Caco-2 (cell line): ENCODE measurements at regions not wholly inside any gene's neighbourhood (a gene's known extent, or its start where the extent isn't known, plus 50 kb on each side); places are given as distances from the start of the nearest gene placed in this dataset.

Source experiments
- BruUV-seq: library from RNA; stranded (reverse); fragments of 400-500 nt; replicated peaks from 2 replicates; lab custom pipeline; 2021; lab: Mats Ljungman, UMichigan
- CTCF ChIA-PET: fragments of 300-600 bp; sonication (Branson Sonifier 250); formaldehyde crosslinking; loops from one replicate; lab custom pipeline; 2022; ENCODE audit warnings: antibody characterized with exemption; lab: Charles Lee
- POLR2A ChIA-PET: fragments of 300-600 bp; sonication (Branson Sonifier 250); formaldehyde crosslinking; loops from one replicate; lab custom pipeline; 2022; ENCODE audit warnings: antibody characterized with exemption; lab: Charles Lee
- DNase-seq, 2 experiments: peaks; one replicate each; pipeline versions ENCODE4 v3.0.0 to v3.0.0-alpha.2; 2020 to 2022
- H3K27me3 ChIP-seq: replicated peaks from 2 replicates; pipeline ENCODE4 v1.6.0; 2011; ENCODE audit warnings: low read length; ENCODE audit not compliant: control insufficient read depth, insufficient read depth
- H3K36me3 ChIP-seq: 2 replicates; pipeline ENCODE4 v1.5.1; 2011; ENCODE audit warnings: low read length; ENCODE audit not compliant: control insufficient read depth, insufficient read depth
- H3K4me1 ChIP-seq: fragments of 250-450 bp; sonication (Bioruptor Pico); 2 replicates; pipeline ENCODE4 v1.5.1; 2020; ENCODE audit warnings: mild to moderate bottlenecking
- H3K4me3 ChIP-seq: 2 replicates; pipeline ENCODE4 v1.5.1; 2011; ENCODE audit warnings: low read depth, mild to moderate bottlenecking, control low read depth, low read length
- H3K9me3 ChIP-seq: fragments of 250-450 bp; sonication (Bioruptor Pico); 2 replicates; pipeline ENCODE4 v1.5.1; 2020; ENCODE audit warnings: mild to moderate bottlenecking, moderate library complexity
- H3K27ac Mint-ChIP-seq: one replicate; pipeline ENCODE4 v1.8.0; 2022; ENCODE audit warnings: mixed read lengths; ENCODE audit not compliant: unreplicated experiment
- H3K27me3 Mint-ChIP-seq: one replicate; pipeline ENCODE4 v1.8.0; 2022; ENCODE audit warnings: mixed read lengths; ENCODE audit not compliant: insufficient read depth, unreplicated experiment
- H3K36me3 Mint-ChIP-seq: one replicate; pipeline ENCODE4 v1.8.0; 2022; ENCODE audit warnings: mild to moderate bottlenecking, mixed read lengths; ENCODE audit not compliant: insufficient read depth, unreplicated experiment
- H3K4me1 Mint-ChIP-seq: one replicate; pipeline ENCODE4 v1.8.0; 2022; ENCODE audit warnings: low read depth, mixed read lengths; ENCODE audit not compliant: unreplicated experiment
- H3K4me3 Mint-ChIP-seq: one replicate; pipeline ENCODE4 v1.8.0; 2022; ENCODE audit warnings: mild to moderate bottlenecking, moderate library complexity, mixed read lengths; ENCODE audit not compliant: unreplicated experiment
- H3K9me3 Mint-ChIP-seq: one replicate; pipeline ENCODE4 v1.8.0; 2022; ENCODE audit warnings: mixed read lengths; ENCODE audit not compliant: unreplicated experiment
- CTCF ChIP-seq, 2 experiments: fragments of 200-600 bp in 1 of 2; IDR thresholded peaks; 1 replicate in 1 of 2; 2 replicates in 1 of 2; pipeline versions ENCODE4 v1.5.1 to v1.8.0; 2011 to 2022; ENCODE audit warnings: antibody characterized with exemption in 1 of 2, control low read depth in 1 of 2, inconsistent platforms in 1 of 2, low read depth in 1 of 2, low read length in 1 of 2, mild to moderate bottlenecking in 1 of 2, moderate library complexity in 1 of 2; ENCODE audit not compliant: insufficient read depth in 1 of 2, severe bottlenecking in 1 of 2, unreplicated experiment in 1 of 2
- intact Hi-C: fragments of 100-400 bp; cut with micrococcal nuclease; formaldehyde crosslinking; loops from one replicate; pipeline ENCODE4 v1.10.0; 2022; ENCODE audit not compliant: unreplicated experiment

GRCh38 chrX:27883468-27884092 lies 75.8 kb downstream of the MAGEB10 start:
- no peak for TF ChIP-seq CTCF (IDR thresholded peaks at IDR 0.05; ENCODE audit: insufficient read depth in 1 of 2, low read depth in 1 of 2, low read length in 1 of 2, severe bottlenecking in 1 of 2, unreplicated experiment in 1 of 2)
- H3K4me3 Mint-ChIP-seq = no peak overlapping the region
- H3K27ac Mint-ChIP-seq = no peak overlapping the region
- Histone ChIP-seq H3K4me1 (no peaks in the 10 kb centered on the region), H3K4me3 (no peak overlapping the region), H3K27me3 (no peaks in the 10 kb centered on the region), H3K36me3 (no peaks in the 10 kb centered on the region), H3K9me3 (no peaks in the 10 kb centered on the region)
- peaks cover 8% of the 10 kb centered on the region for H3K9me3 Mint-ChIP-seq
- no peak for DNase-seq
- CTCF ChIA-PET = no interaction called here
- H3K27me3 Mint-ChIP-seq = no peaks in the 10 kb centered on the region
- H3K36me3 Mint-ChIP-seq = no peaks in the 10 kb centered on the region
- BruUV-seq = no TSS peak
- intact Hi-C loops = no loop called here
- no peaks in the 10 kb centered on the region for H3K4me1 Mint-ChIP-seq
- POLR2A ChIA-PET = no interaction called here

GRCh38 chrX:27882695-27883094 lies 74.9 kb downstream of the MAGEB10 start:
- Mint-ChIP-seq H3K4me3 (no peak overlapping the region), H3K36me3 (no peaks in the 10 kb centered on the region), H3K27ac (no peak overlapping the region), H3K27me3 (no peaks in the 10 kb centered on the region), H3K4me1 (no peaks in the 10 kb centered on the region), H3K9me3 (no peaks in the 10 kb centered on the region)
- no peaks in the 10 kb centered on the region for H3K9me3 ChIP-seq
- DNase-seq = no peak
- ChIA-PET POLR2A (no interaction called here), CTCF (no interaction called here)
- TF ChIP-seq CTCF (IDR thresholded peaks at IDR 0.05; ENCODE audit: insufficient read depth in 1 of 2, low read depth in 1 of 2, low read length in 1 of 2, severe bottlenecking in 1 of 2, unreplicated experiment in 1 of 2) = no peak
- no peak overlapping the region for H3K4me3 ChIP-seq
- no TSS peak for BruUV-seq
- intact Hi-C loops = no loop called here
- no peaks in the 10 kb centered on the region for H3K36me3 ChIP-seq
- H3K27me3 ChIP-seq = no peaks in the 10 kb centered on the region
- H3K4me1 ChIP-seq = no peaks in the 10 kb centered on the region

- H3K36me3 Mint-ChIP-seq = no peaks in the 10 kb centered on the region
- no peak for TF ChIP-seq CTCF (IDR thresholded peaks at IDR 0.05; ENCODE audit: insufficient read depth in 1 of 2, low read depth in 1 of 2, low read length in 1 of 2, severe bottlenecking in 1 of 2, unreplicated experiment in 1 of 2)
- H3K27me3 Mint-ChIP-seq = no peaks in the 10 kb centered on the region
- H3K4me3 Mint-ChIP-seq = no peak overlapping the region
- no peak for DNase-seq
- ChIA-PET CTCF (no interaction called here), POLR2A (no interaction called here)
- no peak overlapping the region for H3K4me3 ChIP-seq
- no peak overlapping the region for H3K27ac Mint-ChIP-seq
- BruUV-seq = no TSS peak
- H3K4me1 Mint-ChIP-seq = no peaks in the 10 kb centered on the region
- no peaks in the 10 kb centered on the region for H3K27me3 ChIP-seq
- intact Hi-C loops = no loop called here
- H3K9me3 Mint-ChIP-seq = no peaks in the 10 kb centered on the region
- H3K4me1 ChIP-seq = no peaks in the 10 kb centered on the region
- H3K9me3 ChIP-seq = no peaks in the 10 kb centered on the region
- H3K36me3 ChIP-seq = no peaks in the 10 kb centered on the region
Measured at GRCh38 chrX:27878862-27879261, 71.1 kb downstream of the MAGEB10 start.
